Mesothelial cell of epicardium (in vitro differentiated cells): ENCODE measurements at regions not wholly inside any gene's neighbourhood (a gene's known extent, or its start where the extent isn't known, plus 50 kb on each side); places are given as distances from the start of the nearest gene placed in this dataset.
"Not testable (repeated sequence)": the region's sequence is repeated elsewhere in the genome, so short reads cannot be mapped to it uniquely, and the experiment has no call there.

ENCODE experiments used
- DNase-seq, 2 experiments: peaks; one replicate each; pipeline ENCODE4 v3.0.0; 2021; ENCODE audit warnings: low spot score in 2 of 2; ENCODE audit not compliant: unreplicated experiment in 2 of 2
- H3K27ac Mint-ChIP-seq: 2 replicates; pipeline ENCODE4 v1.8.0; 2021; ENCODE audit warnings: mixed read lengths
- H3K27me3 Mint-ChIP-seq: 2 replicates; pipeline ENCODE4 v1.8.0; 2021; ENCODE audit warnings: low read depth, mixed read lengths
- H3K36me3 Mint-ChIP-seq: 2 replicates; pipeline ENCODE4 v1.8.0; 2021; ENCODE audit warnings: mixed read lengths
- H3K4me1 Mint-ChIP-seq: 2 replicates; pipeline ENCODE4 v1.8.0; 2021; ENCODE audit warnings: mixed read lengths
- H3K4me3 Mint-ChIP-seq: 2 replicates; pipeline ENCODE4 v1.8.0; 2021; ENCODE audit warnings: mild to moderate bottlenecking, moderate library complexity, mixed read lengths
- H3K9me3 Mint-ChIP-seq: 2 replicates; pipeline ENCODE4 v1.8.0; 2021; ENCODE audit warnings: mixed read lengths

GRCh38 chr1:206256935-206257334, 53.6 kb downstream of the SRGAP2 start:
- DNase-seq, H3K4me1 Mint-ChIP-seq, H3K9me3 Mint-ChIP-seq, H3K4me3 Mint-ChIP-seq, H3K27ac Mint-ChIP-seq, H3K36me3 Mint-ChIP-seq, H3K27me3 Mint-ChIP-seq: not testable (repeated sequence)

DNA sequence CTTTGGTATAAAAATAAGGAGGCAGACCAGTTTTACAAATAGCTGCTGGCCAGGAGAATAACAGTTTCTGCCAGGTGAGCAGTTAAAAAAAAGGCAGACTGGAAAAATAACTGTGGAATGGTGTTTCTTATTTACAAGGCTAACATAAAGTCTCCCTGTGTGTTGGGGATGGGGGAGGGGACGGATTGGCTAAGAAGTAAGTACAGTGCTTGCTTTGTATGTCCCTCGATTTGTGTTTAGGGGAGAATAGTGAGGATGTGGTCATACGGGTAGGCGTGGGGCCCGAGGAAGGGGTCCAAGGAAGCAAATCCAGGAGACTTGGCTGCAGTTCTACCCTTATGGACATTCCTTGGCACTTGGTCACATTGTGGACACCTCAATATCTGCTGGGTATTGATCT, 58.1 kb downstream of the SRGAP2 start:
- H3K36me3 Mint-ChIP-seq, DNase-seq, H3K9me3 Mint-ChIP-seq, H3K4me3 Mint-ChIP-seq, H3K27ac Mint-ChIP-seq, H3K4me1 Mint-ChIP-seq, H3K27me3 Mint-ChIP-seq: not testable (repeated sequence)

DNA sequence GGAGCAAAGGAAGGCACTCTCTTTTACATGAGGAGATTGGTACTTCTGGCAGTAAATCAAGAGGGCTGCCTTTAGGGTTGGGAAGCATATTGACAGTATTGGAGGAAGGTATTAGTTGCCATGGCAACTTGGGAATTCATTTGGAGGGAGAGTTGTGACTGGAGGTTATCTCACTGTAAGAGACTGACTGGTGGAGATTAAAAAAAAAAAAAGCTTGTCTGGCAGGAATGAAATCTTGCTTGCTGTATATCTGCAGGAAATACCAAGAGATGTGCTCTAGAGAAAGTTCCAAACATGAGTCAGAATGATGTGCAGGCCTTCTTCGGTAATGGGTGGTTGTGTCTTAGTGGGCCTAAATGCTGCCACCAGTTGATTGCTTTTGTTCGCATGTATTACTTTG, 59.1 kb downstream of the SRGAP2 start:
- H3K27me3 Mint-ChIP-seq, H3K4me3 Mint-ChIP-seq, H3K4me1 Mint-ChIP-seq, DNase-seq, H3K27ac Mint-ChIP-seq, H3K9me3 Mint-ChIP-seq, H3K36me3 Mint-ChIP-seq: not testable (repeated sequence)

DNA sequence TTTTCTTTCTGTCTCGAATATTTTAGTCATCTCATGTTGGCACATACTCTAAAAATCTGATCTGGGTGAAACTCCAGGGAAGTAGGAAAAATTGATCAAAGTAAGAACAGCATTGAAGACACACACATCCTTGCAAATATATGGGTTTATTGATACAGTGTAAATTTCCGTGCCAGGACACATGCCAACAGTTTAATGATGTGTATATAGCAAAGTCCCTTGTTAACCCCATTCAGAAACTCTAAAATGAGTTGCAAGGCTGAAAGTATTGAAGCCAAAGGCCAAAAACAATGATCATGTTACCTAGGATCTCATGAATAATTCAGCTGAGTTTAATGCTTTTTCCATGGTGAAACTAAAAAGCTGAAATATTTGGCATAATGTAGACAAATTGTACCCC, 61.6 kb downstream of the SRGAP2 start:
- H3K27me3 Mint-ChIP-seq, H3K9me3 Mint-ChIP-seq, DNase-seq, H3K4me1 Mint-ChIP-seq, H3K27ac Mint-ChIP-seq, H3K4me3 Mint-ChIP-seq, H3K36me3 Mint-ChIP-seq: not testable (repeated sequence)

DNA sequence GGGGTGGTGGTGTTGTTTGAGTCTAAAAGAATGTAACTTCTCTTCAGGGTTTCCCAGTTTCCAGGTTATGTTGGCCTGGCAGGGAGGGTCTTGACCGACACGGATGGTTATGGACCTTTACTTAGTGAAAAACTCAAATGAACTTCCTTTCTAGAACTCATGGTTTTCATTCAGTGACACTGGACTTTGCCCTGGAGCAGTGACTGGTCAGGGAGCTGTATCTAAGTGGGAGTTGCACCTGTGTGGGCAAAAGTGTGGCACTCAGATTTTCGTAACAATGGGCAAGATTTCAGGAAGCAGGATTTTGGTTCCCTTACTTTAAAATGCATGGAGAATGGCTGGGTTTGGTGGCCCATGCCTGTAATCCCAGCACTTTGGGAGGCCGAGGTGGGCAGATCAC, 67.8 kb downstream of the SRGAP2 start:
- not testable (repeated sequence) for H3K36me3 Mint-ChIP-seq, H3K4me1 Mint-ChIP-seq, H3K27ac Mint-ChIP-seq, H3K4me3 Mint-ChIP-seq, H3K27me3 Mint-ChIP-seq, DNase-seq, H3K9me3 Mint-ChIP-seq

GRCh38 chr1:206273104-206273503, 69.8 kb downstream of the SRGAP2 start:
- H3K4me1 Mint-ChIP-seq, DNase-seq, H3K36me3 Mint-ChIP-seq, H3K4me3 Mint-ChIP-seq, H3K9me3 Mint-ChIP-seq, H3K27me3 Mint-ChIP-seq, H3K27ac Mint-ChIP-seq: not testable (repeated sequence)

DNA sequence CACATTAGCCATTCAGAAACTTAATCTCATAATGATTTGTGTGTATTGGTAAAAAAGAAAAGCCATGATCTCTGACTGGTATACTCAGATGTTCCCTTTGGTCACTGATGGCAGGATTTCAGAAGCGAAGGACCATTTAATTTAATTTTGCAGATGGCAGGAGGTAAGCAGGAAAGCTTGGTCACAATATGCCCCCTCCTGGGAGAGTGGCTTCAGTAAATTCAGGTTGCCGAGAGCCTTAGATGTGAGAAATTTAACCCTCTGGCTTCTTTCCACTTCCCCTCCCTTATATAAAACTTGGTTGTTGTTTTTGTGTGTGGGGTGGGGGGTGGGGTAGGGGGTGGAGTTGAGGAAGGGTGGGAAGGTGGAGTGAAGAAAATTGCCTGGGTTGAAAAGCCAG, 72.8 kb downstream of the SRGAP2 start:
- not testable (repeated sequence) for H3K4me3 Mint-ChIP-seq, H3K9me3 Mint-ChIP-seq, H3K27me3 Mint-ChIP-seq, H3K36me3 Mint-ChIP-seq, H3K4me1 Mint-ChIP-seq, DNase-seq, H3K27ac Mint-ChIP-seq

- DNase-seq, H3K4me1 Mint-ChIP-seq, H3K27ac Mint-ChIP-seq, H3K36me3 Mint-ChIP-seq, H3K4me3 Mint-ChIP-seq, H3K27me3 Mint-ChIP-seq, H3K9me3 Mint-ChIP-seq: not testable (repeated sequence)
Observed at GRCh38 chr1:206278683-206279082, 75.3 kb downstream of the SRGAP2 start.

DNA sequence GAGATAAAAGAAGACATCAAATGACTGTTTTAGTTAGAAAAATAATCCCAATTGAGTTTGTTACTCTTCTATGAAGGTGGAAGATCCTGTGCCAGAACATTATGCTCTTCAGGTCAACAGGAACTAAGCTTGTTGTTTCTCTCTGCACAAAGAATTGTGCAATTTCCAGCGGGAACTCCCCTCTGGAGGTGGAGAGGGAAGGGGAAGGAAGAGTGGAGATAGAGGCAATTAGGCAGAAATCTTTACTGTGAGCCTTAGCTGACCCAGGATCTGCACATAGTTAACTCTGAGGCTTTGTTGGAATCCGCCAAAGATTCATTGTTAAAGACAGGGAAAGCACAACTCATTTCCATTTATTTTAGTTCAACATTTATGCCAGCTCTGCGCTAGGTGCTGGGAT, 77.3 kb downstream of the SRGAP2 start:
- not testable (repeated sequence) for H3K9me3 Mint-ChIP-seq, H3K27me3 Mint-ChIP-seq, H3K4me1 Mint-ChIP-seq, DNase-seq, H3K27ac Mint-ChIP-seq, H3K36me3 Mint-ChIP-seq, H3K4me3 Mint-ChIP-seq

DNA sequence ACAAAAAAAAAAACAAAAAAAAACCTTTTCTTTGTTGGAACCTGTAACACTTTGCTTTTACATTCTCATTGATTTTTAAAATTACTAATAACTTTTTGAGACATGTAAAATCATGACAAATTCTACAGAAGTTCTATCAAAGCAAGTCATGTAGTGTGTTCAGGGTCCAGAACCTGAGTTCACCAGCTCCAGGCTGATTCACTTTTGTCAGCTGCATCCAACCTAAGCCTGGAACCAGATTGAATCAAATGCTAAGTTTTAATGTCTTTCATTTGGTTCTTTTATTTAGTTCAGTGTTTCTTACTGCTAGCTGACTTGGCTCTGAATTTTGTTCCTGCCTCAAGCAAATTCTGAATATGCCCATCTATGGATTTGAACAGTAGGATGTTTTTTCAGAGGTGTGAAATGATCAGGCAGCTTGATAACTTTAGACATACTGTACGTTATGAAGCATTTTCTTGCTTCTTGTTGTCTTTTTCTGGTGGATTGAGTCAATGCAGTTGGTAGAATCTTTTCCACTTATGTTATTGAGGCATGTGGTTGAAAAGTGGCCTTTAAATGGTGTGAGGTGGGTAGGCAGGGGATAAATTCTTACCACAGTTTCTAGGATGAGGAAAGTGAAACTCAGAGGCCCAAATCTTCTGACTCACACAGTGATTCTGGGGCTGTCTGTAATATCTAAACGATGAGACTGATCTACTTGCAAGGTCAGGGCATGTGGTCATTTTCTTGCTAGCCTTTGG, 78.7 kb downstream of the SRGAP2 start:
- not testable (repeated sequence) for H3K4me3 Mint-ChIP-seq, H3K4me1 Mint-ChIP-seq, H3K9me3 Mint-ChIP-seq, H3K36me3 Mint-ChIP-seq, DNase-seq, H3K27ac Mint-ChIP-seq, H3K27me3 Mint-ChIP-seq

DNA sequence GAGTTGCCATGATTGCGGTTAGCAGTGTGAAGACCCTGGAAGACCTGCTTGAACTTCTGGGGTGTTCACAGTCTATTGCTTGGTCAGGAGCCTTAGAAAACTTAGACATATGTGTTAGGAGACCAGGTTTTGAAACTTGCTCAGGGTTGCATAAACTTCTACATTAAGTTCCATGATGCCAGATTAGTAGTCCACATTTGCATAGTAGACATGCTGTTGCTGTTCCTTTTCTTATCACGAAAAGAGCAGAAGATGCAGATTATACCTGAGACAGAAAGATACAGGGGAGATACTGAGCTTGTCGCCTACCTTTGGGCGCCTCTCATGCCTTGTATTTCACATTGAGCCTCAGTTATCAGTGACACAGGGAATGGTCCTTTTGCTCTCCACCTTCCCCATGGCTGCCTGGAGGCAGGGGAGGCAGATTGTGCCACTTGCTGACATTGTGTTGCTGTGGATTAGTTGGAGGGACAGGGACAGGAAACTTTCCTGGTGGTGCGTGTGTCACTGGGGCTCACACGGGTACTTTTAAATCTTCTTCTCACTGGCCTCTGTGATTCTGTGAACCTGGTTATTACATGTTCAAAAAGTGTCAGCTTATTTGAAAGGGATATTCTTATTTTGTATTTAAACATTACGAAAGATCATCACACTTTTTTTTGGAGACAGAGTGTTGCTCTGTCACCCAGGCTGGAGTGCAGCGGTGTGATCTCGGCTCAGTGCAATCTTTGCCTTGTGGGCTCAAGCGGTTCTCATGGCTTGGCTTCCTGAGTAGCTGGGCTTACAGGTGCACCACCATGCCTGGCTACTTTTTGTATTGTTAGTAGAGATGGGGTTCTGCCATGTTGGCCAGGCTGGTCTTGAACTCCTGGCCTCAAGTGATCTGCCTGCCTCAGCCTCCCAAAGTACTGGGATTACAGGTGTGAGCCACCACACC, 82.0 kb downstream of the SRGAP2 start:
- not testable (repeated sequence) for DNase-seq, H3K36me3 Mint-ChIP-seq, H3K4me3 Mint-ChIP-seq, H3K9me3 Mint-ChIP-seq, H3K27me3 Mint-ChIP-seq, H3K27ac Mint-ChIP-seq, H3K4me1 Mint-ChIP-seq

DNA sequence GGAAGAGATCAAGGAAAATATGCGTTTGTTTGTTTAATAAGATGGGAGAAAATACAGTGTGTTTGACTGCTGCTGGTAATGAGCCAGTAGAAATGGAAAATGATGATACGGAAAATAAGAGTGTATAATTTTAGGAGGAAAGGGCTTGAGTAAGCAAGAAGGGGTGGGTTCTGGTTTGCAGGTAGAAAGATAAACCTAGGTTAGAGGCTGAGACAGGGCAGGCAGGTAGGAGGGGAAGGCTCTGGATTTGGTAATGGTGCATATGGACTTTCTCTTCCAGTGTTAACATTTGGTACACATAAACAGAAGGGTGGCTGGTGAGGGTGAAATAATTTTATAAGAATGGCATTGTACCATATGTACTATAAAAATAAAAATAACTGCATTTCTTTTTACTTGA, 84.4 kb downstream of the SRGAP2 start:
- peak overlapping the region; percentile 52 for H3K27ac Mint-ChIP-seq
- H3K4me1 Mint-ChIP-seq, H3K4me3 Mint-ChIP-seq, DNase-seq, H3K9me3 Mint-ChIP-seq, H3K27me3 Mint-ChIP-seq, H3K36me3 Mint-ChIP-seq: not testable (repeated sequence)

DNA sequence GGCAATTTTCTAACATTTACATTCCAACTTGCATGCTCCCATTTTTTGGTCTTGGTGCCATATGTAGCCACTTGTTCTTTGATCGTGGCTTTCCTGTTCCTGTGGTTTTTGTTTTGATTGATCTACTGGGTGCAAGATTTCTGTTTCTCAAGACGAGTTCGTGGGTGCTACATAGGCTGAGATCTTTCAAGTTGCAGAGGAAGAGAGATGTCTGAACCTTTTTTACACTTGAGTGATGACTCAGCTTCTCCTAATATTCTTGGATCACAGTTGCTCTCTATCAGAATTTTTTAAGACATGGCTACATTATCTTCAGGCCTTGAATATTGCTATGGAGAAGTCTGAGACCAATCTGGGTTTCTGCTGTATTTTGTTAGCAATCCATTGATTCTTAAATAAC, 85.1 kb downstream of the SRGAP2 start:
- not testable (repeated sequence) for H3K27me3 Mint-ChIP-seq, H3K9me3 Mint-ChIP-seq, DNase-seq, H3K27ac Mint-ChIP-seq, H3K4me3 Mint-ChIP-seq, H3K36me3 Mint-ChIP-seq, H3K4me1 Mint-ChIP-seq

DNA sequence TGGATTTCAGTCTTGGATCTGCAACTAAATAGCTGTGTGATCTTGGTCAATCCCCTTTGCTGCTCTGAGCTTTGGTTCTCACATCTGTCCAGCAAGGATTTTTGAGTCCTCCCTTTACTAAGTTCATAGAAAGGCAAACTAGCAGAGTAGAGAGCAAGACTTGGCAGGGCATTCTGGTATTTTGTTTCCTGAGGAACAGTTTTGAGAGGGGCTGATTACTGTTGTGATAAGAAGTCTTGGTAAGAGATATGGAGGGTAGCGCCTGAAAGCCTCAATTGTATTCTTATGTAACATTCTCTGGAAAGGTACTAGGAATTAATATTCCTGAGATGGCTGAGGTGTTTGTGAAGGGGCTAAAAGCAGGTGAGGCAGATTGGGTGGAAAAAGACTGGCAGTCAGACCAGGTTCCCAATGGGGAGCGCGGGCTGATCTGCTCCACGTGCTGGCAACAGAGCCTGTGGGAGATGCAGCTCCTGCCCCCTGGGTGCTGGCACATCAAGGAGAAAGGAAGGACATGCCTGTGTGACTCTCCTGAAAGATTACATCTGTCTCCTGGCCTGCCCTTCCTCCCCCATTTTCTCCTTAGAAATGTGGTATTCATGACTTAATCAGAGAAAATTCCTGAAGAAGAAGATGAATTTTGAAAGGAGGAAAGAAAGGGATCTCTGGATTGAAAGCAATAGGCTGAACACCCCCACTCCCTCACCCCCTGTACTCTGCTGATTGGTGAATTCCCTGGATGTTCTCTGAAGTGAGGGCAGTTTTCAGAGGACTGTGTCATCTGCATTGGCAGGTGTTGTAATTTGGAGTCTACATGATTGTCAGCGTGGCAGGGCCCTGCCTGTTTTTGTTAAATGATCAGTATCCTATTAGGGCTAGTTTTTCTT, 94.0 kb downstream of the SRGAP2 start:
- H3K27ac Mint-ChIP-seq: peak overlapping the region; percentile 85
- not testable (repeated sequence) for H3K4me1 Mint-ChIP-seq, H3K36me3 Mint-ChIP-seq

More for the DNA sequence above, 94.0 kb downstream of the SRGAP2 start:
- not testable (repeated sequence) for DNase-seq, H3K27me3 Mint-ChIP-seq, H3K4me3 Mint-ChIP-seq, H3K9me3 Mint-ChIP-seq
